Breast epithelium (tissue), 4 donors: ENCODE measurements at regions not wholly inside any gene's neighbourhood (a gene's known extent, or its start where the extent isn't known, plus 50 kb on each side); places are given as distances from the start of the nearest gene placed in this dataset.

Experiments used
- DNase-seq, 2 donors: peaks; one replicate each; pipeline ENCODE4 v3.0.0-alpha.2; 2019; ENCODE audit warnings: low spot score in 2 of 2
- H3K27ac ChIP-seq, 2 donors: fragments of 200-600 bp; sonication (generic) in 1 of 2; one replicate each; pipeline ENCODE4 v1.5.1; 2016 to 2019; ENCODE audit warnings: mild to moderate bottlenecking in 1 of 2
- H3K27me3 ChIP-seq, 2 donors: fragments of 200-600 bp; sonication (generic) in 1 of 2; one replicate each; pipeline versions ENCODE4 v1.5.1 to v1.6.0; 2017 to 2019; ENCODE audit warnings: control low read depth in 1 of 2, mild to moderate bottlenecking in 1 of 2
- H3K36me3 ChIP-seq: fragments of 200-600 bp; one replicate; pipeline ENCODE4 v1.5.1; 2019
- H3K4me1 ChIP-seq, 2 donors: fragments of 200-600 bp; sonication (generic); one replicate each; pipeline ENCODE4 v1.5.1; 2016 to 2019; ENCODE audit warnings: control low read depth in 1 of 2
- H3K4me3 ChIP-seq, 3 donors: fragments of 200-600 bp; sonication (generic); 1 replicate in 2 of 3; 2 replicates in 1 of 3; pipeline ENCODE4 v1.5.1; 2016 to 2019; ENCODE audit warnings: mild to moderate bottlenecking in 3 of 3, moderate library complexity in 2 of 3
- H3K9me3 ChIP-seq, 2 donors: fragments of 200-600 bp; sonication (generic) in 1 of 2; one replicate each; pipeline ENCODE4 v1.5.1; 2016 to 2019; ENCODE audit warnings: control low read depth in 1 of 2
- POLR2A ChIP-seq: fragments of 450-650 bp; IDR thresholded peaks from one replicate; pipeline ENCODE4 v1.6.1; 2016; ENCODE audit warnings: antibody characterized with exemption, mild to moderate bottlenecking, moderate library complexity
- POLR2AphosphoS5 ChIP-seq, 3 donors: sonication (generic); formaldehyde crosslinking; IDR thresholded peaks; one replicate each; pipeline ENCODE4 v1.6.1; 2017; ENCODE audit warnings: antibody characterized with exemption in 3 of 3
- intact Hi-C: fragments of 100-400 bp; cut with DNase I; formaldehyde crosslinking; loops from one replicate; pipeline ENCODE4 v1.15.1; 2023; ENCODE audit warnings: low total_unique reads
- TF ChIP-seq, protein P1 (sequence below), 3 donors: fragments of 450-650 bp; IDR thresholded peaks; one replicate each; pipeline ENCODE4 v1.5.1; 2016 to 2017; ENCODE audit warnings: antibody characterized with exemption in 3 of 3, mild to moderate bottlenecking in 3 of 3, moderate library complexity in 3 of 3

DNA sequence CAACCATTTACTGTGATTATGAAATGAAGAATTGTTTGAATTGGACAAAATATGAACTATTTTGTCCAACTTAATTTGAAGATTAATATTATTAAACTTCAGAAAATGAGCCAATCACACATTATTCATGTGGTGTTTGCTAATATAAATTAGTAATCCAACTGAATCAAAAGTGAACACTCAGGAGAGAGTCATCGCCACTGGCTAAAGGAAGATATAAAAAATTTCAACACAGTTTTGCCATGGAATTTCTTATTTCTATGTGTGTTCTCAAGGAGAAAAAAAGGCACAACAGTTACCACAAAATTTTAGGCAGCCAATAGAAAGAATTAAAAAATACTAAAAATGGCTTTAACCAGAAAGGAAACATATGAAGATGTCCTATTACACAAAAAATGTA, 2683.8 kb downstream of the PCDH9 start:
- DNase-seq = no peak
- Histone ChIP-seq H3K36me3 (no peaks in the 10 kb centered on the region), H3K27ac (no peak overlapping the region), H3K4me1 (no peaks in the 10 kb centered on the region), H3K27me3 (no peaks in the 10 kb centered on the region), H3K4me3 (no peak overlapping the region), H3K9me3 (no peaks in the 10 kb centered on the region)
- TF ChIP-seq, protein P1, sequence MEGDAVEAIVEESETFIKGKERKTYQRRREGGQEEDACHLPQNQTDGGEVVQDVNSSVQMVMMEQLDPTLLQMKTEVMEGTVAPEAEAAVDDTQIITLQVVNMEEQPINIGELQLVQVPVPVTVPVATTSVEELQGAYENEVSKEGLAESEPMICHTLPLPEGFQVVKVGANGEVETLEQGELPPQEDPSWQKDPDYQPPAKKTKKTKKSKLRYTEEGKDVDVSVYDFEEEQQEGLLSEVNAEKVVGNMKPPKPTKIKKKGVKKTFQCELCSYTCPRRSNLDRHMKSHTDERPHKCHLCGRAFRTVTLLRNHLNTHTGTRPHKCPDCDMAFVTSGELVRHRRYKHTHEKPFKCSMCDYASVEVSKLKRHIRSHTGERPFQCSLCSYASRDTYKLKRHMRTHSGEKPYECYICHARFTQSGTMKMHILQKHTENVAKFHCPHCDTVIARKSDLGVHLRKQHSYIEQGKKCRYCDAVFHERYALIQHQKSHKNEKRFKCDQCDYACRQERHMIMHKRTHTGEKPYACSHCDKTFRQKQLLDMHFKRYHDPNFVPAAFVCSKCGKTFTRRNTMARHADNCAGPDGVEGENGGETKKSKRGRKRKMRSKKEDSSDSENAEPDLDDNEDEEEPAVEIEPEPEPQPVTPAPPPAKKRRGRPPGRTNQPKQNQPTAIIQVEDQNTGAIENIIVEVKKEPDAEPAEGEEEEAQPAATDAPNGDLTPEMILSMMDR (IDR thresholded peaks at IDR 0.05) = no peak
- no peak for TF ChIP-seq POLR2AphosphoS5 (IDR thresholded peaks at IDR 0.05)
- no peak for TF ChIP-seq POLR2A
- intact Hi-C loops = no loop called here

- intact Hi-C loops = no loop called here
- Histone ChIP-seq H3K36me3 (no peaks in the 10 kb centered on the region), H3K27me3 (no peaks in the 10 kb centered on the region), H3K4me1 (no peaks in the 10 kb centered on the region), H3K27ac (no peak overlapping the region), H3K9me3 (no peaks in the 10 kb centered on the region), H3K4me3 (no peak overlapping the region)
- no peak for DNase-seq
- TF ChIP-seq POLR2A (no peak), POLR2AphosphoS5 (IDR thresholded peaks at IDR 0.05) (no peak)
- TF ChIP-seq, protein P1 (IDR thresholded peaks at IDR 0.05) = no peak
Measured at GRCh38 chr13:64540976-64541375, 2689.2 kb downstream of the PCDH9 start.

GRCh38 chr13:64540468-64540867, 2689.7 kb downstream of the PCDH9 start:
- TF ChIP-seq POLR2A = no peak
- no peak for TF ChIP-seq POLR2AphosphoS5 (IDR thresholded peaks at IDR 0.05)
- TF ChIP-seq, protein P1 (IDR thresholded peaks at IDR 0.05) = no peak
- H3K27ac ChIP-seq = no peak overlapping the region
- no peaks in the 10 kb centered on the region for H3K27me3 ChIP-seq
- H3K36me3 ChIP-seq = no peaks in the 10 kb centered on the region
- H3K4me1 ChIP-seq = no peaks in the 10 kb centered on the region
- intact Hi-C loops = no loop called here
- DNase-seq = no peak
- no peaks in the 10 kb centered on the region for H3K9me3 ChIP-seq
- no peak overlapping the region for H3K4me3 ChIP-seq

- intact Hi-C loops = no loop called here
Measured at GRCh38 chr13:64538711-64539110, 2691.4 kb downstream of the PCDH9 start.

GRCh38 chr13:64534302-64534701, 2695.8 kb downstream of the PCDH9 start:
- no peak overlapping the region for H3K4me3 ChIP-seq
- TF ChIP-seq POLR2AphosphoS5 (IDR thresholded peaks at IDR 0.05) (no peak), POLR2A (no peak)
- TF ChIP-seq, protein P1 (IDR thresholded peaks at IDR 0.05) = no peak
- no peaks in the 10 kb centered on the region for H3K27me3 ChIP-seq
- H3K36me3 ChIP-seq = no peaks in the 10 kb centered on the region
- no peaks in the 10 kb centered on the region for H3K4me1 ChIP-seq
- no peak overlapping the region for H3K27ac ChIP-seq
- intact Hi-C loops = no loop called here
- no peak for DNase-seq
- no peaks in the 10 kb centered on the region for H3K9me3 ChIP-seq

More at GRCh38 chr13:64538711-64539110, 2691.4 kb downstream of the PCDH9 start:
- Histone ChIP-seq H3K27ac (no peak overlapping the region), H3K27me3 (no peaks in the 10 kb centered on the region), H3K4me3 (no peak overlapping the region), H3K36me3 (no peaks in the 10 kb centered on the region), H3K9me3 (no peaks in the 10 kb centered on the region), H3K4me1 (no peaks in the 10 kb centered on the region)
- DNase-seq = no peak
- no peak for TF ChIP-seq POLR2A
- TF ChIP-seq, protein P1 (IDR thresholded peaks at IDR 0.05) = no peak
- TF ChIP-seq POLR2AphosphoS5 (IDR thresholded peaks at IDR 0.05) = no peak
